ENCODE measurements at regions not wholly inside any gene's neighbourhood (a gene's known extent, or its start where the extent isn't known, plus 50 kb on each side); places are given as distances from the start of the nearest gene placed in this dataset.
"Not testable (repeated sequence)": the region's sequence is repeated elsewhere in the genome, so short reads cannot be mapped to it uniquely, and the experiment has no call there.

DNA sequence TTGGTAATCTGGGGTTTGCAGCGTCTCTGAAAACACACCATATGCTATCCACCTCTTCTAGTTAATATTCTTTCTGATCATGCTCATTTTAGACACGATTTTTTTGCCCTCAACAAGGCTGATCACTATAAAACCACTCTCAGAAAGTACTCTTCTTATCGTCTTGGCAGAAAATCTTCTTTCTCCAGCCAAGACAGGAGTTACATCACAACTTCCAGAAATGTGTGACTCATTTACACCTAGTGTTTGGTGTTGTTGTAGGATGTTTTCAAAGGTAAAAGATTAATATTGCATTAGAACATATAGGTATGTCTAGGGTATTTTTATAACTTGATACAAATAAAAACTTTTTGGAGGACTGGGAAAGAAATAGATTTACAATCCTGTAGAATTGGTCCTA is 138.5 kb upstream of the NETO1 start:
- no peak overlapping the region for H3K4me3 ChIP-seq (ENCODE audit: low read depth, poor library complexity, severe bottlenecking)
- no peak for DNase-seq (ENCODE audit: low spot score in 2 of 2)
- no peak for TF ChIP-seq CTCF (IDR thresholded peaks at IDR 0.05)
- TF ChIP-seq POLR2A (IDR thresholded peaks at IDR 0.05): no peak
- intact Hi-C loops (cut with DNase I; ENCODE audit: low total_unique reads): no loop called here
- WGBS, 2 donors: 41 to 45% methylated on average over 3 of the region's 3 CpGs

GRCh38 chr18:73004260-73004659 is 136.5 kb upstream of the NETO1 start:
- TF ChIP-seq CTCF (IDR thresholded peaks at IDR 0.05): no peak
- TF ChIP-seq POLR2A (IDR thresholded peaks at IDR 0.05): no peak
- no peak overlapping the region for H3K4me3 ChIP-seq (ENCODE audit: low read depth, poor library complexity, severe bottlenecking)
- intact Hi-C loops (cut with DNase I; ENCODE audit: low total_unique reads): no loop called here
- no peak for DNase-seq (ENCODE audit: low spot score in 2 of 2)
- WGBS, 2 donors: 97 to 98% methylated on average over 2 of the region's 2 CpGs

DNA sequence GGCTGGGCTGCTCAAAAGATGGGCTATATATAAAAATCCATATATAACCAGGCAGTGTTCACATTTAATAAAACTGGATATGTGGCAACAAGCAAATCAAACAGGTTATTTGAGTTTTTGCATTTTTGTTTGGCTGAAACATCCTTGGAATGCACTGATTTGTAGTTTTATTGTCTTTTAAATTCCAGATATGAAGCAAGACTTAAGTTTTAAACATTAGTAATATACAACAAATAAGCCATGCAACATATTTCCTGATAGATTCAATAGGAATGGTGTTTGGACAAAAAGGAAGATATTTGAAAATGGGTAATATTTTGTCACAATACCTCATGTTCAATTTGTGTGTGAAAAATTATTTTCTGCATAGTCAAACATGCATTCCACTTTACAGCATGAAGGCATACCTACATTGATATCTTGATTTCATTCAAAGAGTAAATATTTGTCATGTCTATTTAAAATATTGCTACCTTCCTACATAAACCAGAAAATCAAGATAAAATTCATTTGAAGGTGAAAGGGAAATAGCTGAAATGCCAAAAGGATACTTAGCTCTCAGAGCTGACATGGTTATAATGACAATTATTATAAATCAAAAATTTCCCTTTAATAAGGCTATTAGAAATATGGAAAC is 132.3 kb upstream of the NETO1 start:
- no peak overlapping the region for H3K4me3 ChIP-seq (ENCODE audit: low read depth, poor library complexity, severe bottlenecking)
- intact Hi-C loops (cut with DNase I; ENCODE audit: low total_unique reads): no loop called here
- TF ChIP-seq CTCF (IDR thresholded peaks at IDR 0.05) (no peak), POLR2A (IDR thresholded peaks at IDR 0.05) (no peak)
- DNase-seq (ENCODE audit: low spot score in 2 of 2): no peak

DNA sequence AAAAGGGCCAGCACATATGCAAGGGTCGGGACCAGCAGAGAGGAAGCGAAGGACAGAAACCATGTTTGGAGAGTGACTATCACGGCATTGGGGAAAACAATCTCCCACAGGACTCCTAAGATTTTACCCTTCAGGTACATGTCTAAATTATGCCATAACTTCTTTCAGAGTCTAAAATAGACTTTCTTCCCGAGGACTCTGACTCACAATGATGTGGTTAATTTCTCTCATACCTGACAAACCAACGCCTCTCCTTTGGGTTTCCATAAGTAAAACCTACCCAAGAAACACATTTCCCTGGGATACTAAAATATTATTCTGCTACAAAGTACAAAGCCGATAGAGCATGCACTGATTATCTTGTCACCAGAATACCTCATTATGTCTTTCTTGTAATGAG is 127.8 kb upstream of the NETO1 start:
- intact Hi-C loops (cut with DNase I; ENCODE audit: low total_unique reads): no loop called here
- 83 to 84% methylated on average over 6 of the region's 6 CpGs for WGBS, 2 donors
- TF ChIP-seq CTCF (IDR thresholded peaks at IDR 0.05): no peak
- TF ChIP-seq POLR2A (IDR thresholded peaks at IDR 0.05): no peak
- DNase-seq (ENCODE audit: low spot score in 2 of 2): no peak
- no peak overlapping the region for H3K4me3 ChIP-seq (ENCODE audit: low read depth, poor library complexity, severe bottlenecking)

DNA sequence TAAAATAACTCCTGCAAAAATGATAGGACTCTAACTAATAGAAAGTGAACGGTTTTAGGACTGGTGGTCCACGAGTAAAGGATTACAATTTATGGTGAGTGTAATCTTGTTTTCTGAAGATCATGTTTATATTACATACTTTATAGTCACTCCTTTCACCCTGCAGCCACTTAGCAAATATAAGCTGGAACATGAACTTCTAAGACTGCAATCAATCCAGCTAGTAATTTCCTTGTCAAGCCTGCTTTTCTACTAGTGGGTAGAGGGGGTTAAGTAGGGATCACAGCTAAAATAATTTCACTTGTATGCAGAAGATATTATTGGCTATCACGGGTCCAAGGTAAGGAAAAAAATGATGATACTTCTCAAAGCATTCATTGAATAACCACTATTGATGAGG is 125.5 kb upstream of the NETO1 start:
- DNase-seq (ENCODE audit: low spot score in 2 of 2): no peak
- H3K4me3 ChIP-seq (ENCODE audit: low read depth, poor library complexity, severe bottlenecking): no peak overlapping the region
- 44 to 52% methylated on average over 3 of the region's 3 CpGs for whole genome bisulfite sequencing, 2 donors
- no peak for TF ChIP-seq CTCF (IDR thresholded peaks at IDR 0.05)
- no peak for TF ChIP-seq POLR2A (IDR thresholded peaks at IDR 0.05)
- intact Hi-C loops (cut with DNase I; ENCODE audit: low total_unique reads): no loop called here

GRCh38 chr18:72991379-72991778 is 123.6 kb upstream of the NETO1 start:
- no peak overlapping the region for H3K4me3 ChIP-seq (ENCODE audit: low read depth, poor library complexity, severe bottlenecking)
- intact Hi-C loops (cut with DNase I; ENCODE audit: low total_unique reads): no loop called here
- no peak for DNase-seq (ENCODE audit: low spot score in 2 of 2)
- TF ChIP-seq CTCF (IDR thresholded peaks at IDR 0.05) (no peak), POLR2A (IDR thresholded peaks at IDR 0.05) (no peak)
- 85 to 87% methylated on average over 1 of the region's 1 CpG for WGBS, 2 donors

DNA sequence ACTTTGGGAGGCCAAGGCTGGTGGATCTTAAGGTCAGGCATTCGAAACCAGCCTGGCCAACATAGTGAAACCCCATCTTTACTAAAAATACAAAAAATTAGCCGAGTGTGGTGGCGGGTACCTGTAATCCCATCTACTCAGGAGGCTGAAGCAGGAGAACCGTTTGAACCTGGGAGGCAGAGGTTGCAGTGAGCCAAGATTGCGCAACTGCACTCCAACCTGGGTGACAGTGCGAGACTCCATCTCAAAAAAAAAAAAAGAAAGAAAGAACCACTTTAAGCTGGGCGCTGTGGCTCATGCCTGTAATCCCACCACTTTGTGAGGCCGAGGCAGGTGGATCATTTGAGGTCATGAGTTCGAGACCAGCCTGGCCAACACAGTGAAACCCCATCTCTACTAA is 119.8 kb upstream of the NETO1 start:
- intact Hi-C loops (cut with DNase I; ENCODE audit: low total_unique reads); H3K4me3 ChIP-seq (ENCODE audit: low read depth, poor library complexity, severe bottlenecking); DNase-seq (ENCODE audit: low spot score in 2 of 2): not testable (repeated sequence)
- WGBS, 2 donors: 85 to 90% methylated on average over 9 of the region's 9 CpGs
